Mesothelial cell of epicardium (in vitro differentiated cells): ENCODE measurements at regions not wholly inside any gene's neighbourhood (a gene's known extent, or its start where the extent isn't known, plus 50 kb on each side); places are given as distances from the start of the nearest gene placed in this dataset.

Experiments used
- DNase-seq, 2 experiments: peaks; one replicate each; pipeline ENCODE4 v3.0.0; 2021; ENCODE audit warnings: low spot score in 2 of 2; ENCODE audit not compliant: unreplicated experiment in 2 of 2
- H3K27ac Mint-ChIP-seq: 2 replicates; pipeline ENCODE4 v1.8.0; 2021; ENCODE audit warnings: mixed read lengths
- H3K27me3 Mint-ChIP-seq: 2 replicates; pipeline ENCODE4 v1.8.0; 2021; ENCODE audit warnings: low read depth, mixed read lengths
- H3K36me3 Mint-ChIP-seq: 2 replicates; pipeline ENCODE4 v1.8.0; 2021; ENCODE audit warnings: mixed read lengths
- H3K4me1 Mint-ChIP-seq: 2 replicates; pipeline ENCODE4 v1.8.0; 2021; ENCODE audit warnings: mixed read lengths
- H3K4me3 Mint-ChIP-seq: 2 replicates; pipeline ENCODE4 v1.8.0; 2021; ENCODE audit warnings: mild to moderate bottlenecking, moderate library complexity, mixed read lengths
- H3K9me3 Mint-ChIP-seq: 2 replicates; pipeline ENCODE4 v1.8.0; 2021; ENCODE audit warnings: mixed read lengths
- TF ChIP-seq, protein P1 (sequence below): fragments of 200-600 bp; sonication (generic); IDR thresholded peaks from one replicate; pipeline ENCODE4 v1.5.0; 2021; ENCODE audit warnings: antibody characterized with exemption; ENCODE audit not compliant: unreplicated experiment

DNA sequence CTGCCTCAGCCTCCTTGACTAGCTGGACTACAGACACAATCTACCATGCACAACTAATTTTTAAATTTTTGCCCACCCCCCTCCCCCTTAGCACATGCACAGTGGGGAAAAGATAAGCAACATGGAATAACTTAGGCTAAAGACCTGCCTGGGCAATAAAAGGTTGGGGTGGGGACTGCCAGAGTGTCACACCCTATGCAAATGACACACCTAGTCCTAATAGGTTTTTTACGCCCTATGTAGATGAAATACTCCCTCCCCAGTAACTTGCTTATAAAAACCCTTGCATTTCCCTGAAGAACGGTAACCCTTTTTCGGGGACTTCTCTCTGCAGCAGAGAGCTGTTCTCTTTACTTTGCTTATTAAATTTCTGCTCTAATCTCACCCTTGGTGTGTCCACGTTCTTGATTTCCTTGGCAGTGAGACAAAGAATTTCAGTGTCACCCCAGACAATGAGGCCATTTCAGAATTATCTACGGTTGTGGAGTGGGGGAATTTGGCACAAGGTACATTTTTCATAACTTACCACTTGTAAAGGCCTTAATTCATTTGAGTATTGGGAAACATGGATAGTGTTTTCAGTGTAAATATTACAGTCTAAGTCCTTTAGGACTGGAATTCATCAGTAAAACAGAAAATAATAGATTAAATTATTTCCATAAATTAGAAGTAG, 109.2 kb downstream of the NOL4 start:
- H3K27ac Mint-ChIP-seq = no peak overlapping the region
- no peak overlapping the region for H3K4me3 Mint-ChIP-seq
- H3K36me3 Mint-ChIP-seq = no peaks in the 10 kb centered on the region
- no peaks in the 10 kb centered on the region for H3K27me3 Mint-ChIP-seq
- H3K9me3 Mint-ChIP-seq = peaks cover 7% of the 10 kb centered on the region
- TF ChIP-seq, protein P1, sequence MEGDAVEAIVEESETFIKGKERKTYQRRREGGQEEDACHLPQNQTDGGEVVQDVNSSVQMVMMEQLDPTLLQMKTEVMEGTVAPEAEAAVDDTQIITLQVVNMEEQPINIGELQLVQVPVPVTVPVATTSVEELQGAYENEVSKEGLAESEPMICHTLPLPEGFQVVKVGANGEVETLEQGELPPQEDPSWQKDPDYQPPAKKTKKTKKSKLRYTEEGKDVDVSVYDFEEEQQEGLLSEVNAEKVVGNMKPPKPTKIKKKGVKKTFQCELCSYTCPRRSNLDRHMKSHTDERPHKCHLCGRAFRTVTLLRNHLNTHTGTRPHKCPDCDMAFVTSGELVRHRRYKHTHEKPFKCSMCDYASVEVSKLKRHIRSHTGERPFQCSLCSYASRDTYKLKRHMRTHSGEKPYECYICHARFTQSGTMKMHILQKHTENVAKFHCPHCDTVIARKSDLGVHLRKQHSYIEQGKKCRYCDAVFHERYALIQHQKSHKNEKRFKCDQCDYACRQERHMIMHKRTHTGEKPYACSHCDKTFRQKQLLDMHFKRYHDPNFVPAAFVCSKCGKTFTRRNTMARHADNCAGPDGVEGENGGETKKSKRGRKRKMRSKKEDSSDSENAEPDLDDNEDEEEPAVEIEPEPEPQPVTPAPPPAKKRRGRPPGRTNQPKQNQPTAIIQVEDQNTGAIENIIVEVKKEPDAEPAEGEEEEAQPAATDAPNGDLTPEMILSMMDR = no peak
- no peak for DNase-seq
- peaks cover 17% of the 10 kb centered on the region for H3K4me1 Mint-ChIP-seq

DNA sequence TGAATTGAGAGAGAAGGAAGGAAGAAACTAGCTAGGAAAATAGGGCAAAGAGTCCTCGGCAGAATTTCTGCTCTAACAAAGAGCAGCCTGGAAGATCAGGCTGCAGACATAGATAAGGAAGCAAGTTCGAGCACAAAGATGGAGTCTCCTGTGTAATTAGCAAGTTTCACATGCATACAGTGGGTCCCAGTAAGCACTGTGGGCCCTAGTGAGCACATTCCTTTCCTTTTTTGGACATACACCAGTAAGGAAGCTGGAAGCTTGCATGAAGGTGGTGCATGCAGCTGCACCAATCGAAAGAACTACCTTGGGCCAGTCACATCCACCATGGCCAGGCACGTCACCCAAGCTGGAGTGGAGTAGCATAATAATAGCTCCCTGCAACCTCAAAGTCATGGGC, 109.7 kb downstream of the NOL4 start:
- H3K9me3 Mint-ChIP-seq = peaks cover 7% of the 10 kb centered on the region
- no peak overlapping the region for H3K4me3 Mint-ChIP-seq
- TF ChIP-seq, protein P1 = no peak
- H3K27me3 Mint-ChIP-seq = no peaks in the 10 kb centered on the region
- H3K36me3 Mint-ChIP-seq = no peaks in the 10 kb centered on the region
- no peak overlapping the region for H3K27ac Mint-ChIP-seq
- no peak for DNase-seq
- peaks cover 12% of the 10 kb centered on the region for H3K4me1 Mint-ChIP-seq

DNA sequence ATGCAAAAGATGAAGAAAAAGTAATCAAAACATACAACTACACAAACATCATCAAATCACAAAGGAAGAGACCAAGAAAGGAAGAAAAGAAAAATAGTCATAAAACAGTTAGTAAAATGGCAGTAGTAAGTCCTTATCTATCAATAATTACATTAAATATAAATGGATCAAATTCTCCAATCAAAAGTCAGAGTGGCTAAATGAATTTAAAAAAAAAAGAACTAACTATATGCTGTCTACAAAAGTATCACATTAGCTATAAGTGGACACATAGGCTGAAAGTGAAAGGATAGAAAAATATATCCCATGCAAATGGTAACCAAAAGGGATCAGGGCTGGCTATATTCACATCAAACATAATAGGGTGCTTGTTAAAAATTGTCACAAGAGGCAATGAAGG, 116.5 kb downstream of the NOL4 start:
- Mint-ChIP-seq H3K27me3 (no peaks in the 10 kb centered on the region), H3K36me3 (peaks cover 8% of the 10 kb centered on the region), H3K27ac (no peak overlapping the region), H3K4me1 (no peaks in the 10 kb centered on the region), H3K9me3 (peaks cover 21% of the 10 kb centered on the region), H3K4me3 (no peak overlapping the region)
- no peak for DNase-seq
- TF ChIP-seq, protein P1 = no peak

DNA sequence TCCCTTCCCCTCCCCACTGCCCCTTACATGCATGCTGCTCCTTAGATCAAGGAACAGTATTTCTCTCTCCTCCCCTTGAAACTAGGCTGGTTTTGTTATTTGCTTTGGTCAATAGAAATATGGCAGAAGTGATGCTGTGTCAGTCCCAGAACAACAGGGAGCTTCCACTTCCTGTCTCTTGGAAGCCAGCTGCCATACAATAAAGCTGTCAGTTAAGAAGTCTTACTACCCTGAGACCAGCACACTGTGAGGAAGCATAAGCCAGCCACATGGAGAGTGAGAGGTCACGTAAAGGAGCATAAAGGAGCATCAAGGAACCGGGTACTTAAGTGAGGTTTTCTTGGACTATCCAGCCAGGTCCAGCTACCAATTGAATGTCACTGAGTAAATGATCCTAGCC, 126.6 kb downstream of the NOL4 start:
- no peak overlapping the region for H3K27ac Mint-ChIP-seq
- no peaks in the 10 kb centered on the region for H3K27me3 Mint-ChIP-seq

DNA sequence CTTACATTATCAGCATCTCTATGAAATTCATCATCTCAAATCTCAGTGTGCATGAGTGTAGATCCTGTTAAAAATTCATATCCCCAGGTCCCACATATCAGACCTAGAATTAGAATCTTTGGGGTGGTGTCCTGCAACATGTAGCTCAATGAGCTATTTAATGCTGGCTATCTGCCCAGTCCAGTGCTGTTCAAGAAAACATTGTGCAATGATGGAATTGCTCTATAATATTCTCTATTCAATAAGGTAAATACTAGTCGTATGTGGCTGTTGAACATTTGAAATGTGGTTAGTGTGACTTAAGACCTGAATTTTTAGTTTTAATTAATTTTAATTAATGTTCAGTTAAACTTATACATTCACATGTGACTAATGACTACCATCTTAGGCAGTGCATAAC, 127.4 kb downstream of the NOL4 start:
- H3K27ac Mint-ChIP-seq = no peak overlapping the region
- no peaks in the 10 kb centered on the region for H3K27me3 Mint-ChIP-seq
- no peaks in the 10 kb centered on the region for H3K9me3 Mint-ChIP-seq
- H3K36me3 Mint-ChIP-seq = no peaks in the 10 kb centered on the region
- no peak overlapping the region for H3K4me3 Mint-ChIP-seq
- TF ChIP-seq, protein P1 = no peak
- peaks cover 7% of the 10 kb centered on the region for H3K4me1 Mint-ChIP-seq
- DNase-seq = no peak

More for the DNA sequence above, 126.6 kb downstream of the NOL4 start:
- no peak for DNase-seq
- Mint-ChIP-seq H3K36me3 (no peaks in the 10 kb centered on the region), H3K4me3 (no peak overlapping the region), H3K4me1 (no peaks in the 10 kb centered on the region), H3K9me3 (no peaks in the 10 kb centered on the region)
- TF ChIP-seq, protein P1 = no peak

DNA sequence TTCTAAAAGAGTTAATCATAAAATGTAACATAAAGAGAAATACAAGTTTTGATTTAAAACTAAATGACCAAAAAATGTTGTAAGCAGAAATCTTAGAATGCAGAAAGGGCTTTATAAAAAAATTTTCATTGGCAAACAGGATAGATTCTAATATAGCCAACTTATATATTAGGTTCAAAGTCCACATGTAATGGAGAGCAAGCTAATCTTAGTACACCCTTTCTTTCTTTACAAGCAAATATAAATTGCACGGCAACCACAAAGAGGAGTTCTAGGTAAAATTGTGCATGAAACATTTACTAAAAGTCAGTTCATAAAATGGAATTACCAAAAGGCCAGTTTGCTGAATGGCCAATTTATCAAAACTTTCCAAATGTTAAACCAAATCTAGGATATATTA, 130.6 kb downstream of the NOL4 start:
- Mint-ChIP-seq H3K4me3 (no peak overlapping the region), H3K4me1 (peaks cover 8% of the 10 kb centered on the region), H3K27ac (no peak overlapping the region), H3K9me3 (peaks cover 4% of the 10 kb centered on the region), H3K36me3 (no peaks in the 10 kb centered on the region), H3K27me3 (no peaks in the 10 kb centered on the region)
- TF ChIP-seq, protein P1 = no peak
- no peak for DNase-seq
